GM23338 (cell line): ENCODE measurements at regions not wholly inside any gene's neighbourhood (a gene's known extent, or its start where the extent isn't known, plus 50 kb on each side); places are given as distances from the start of the nearest gene placed in this dataset.

Experiments
- ATAC-seq: fragments of 200-7000 bp; cut with Tn5 transposase; 3 replicates; pipeline ENCODE4 v1.9.1; 2020
- DNase-seq: peaks from one replicate; pipeline ENCODE4 v3.0.0-alpha.2; 2015; ENCODE audit warnings: low spot score
- H2AFZ ChIP-seq: fragments of 200-600 bp; sonication (generic); 2 replicates; pipeline ENCODE4 v1.8.0; 2016; ENCODE audit warnings: antibody characterized with exemption, mild to moderate bottlenecking, moderate library complexity
- H3F3A ChIP-seq: fragments of 200-600 bp; sonication (generic); replicated peaks from 2 replicates; pipeline ENCODE4 v1.8.0; 2017; ENCODE audit warnings: antibody characterized with exemption, mixed run types, low read depth
- H3K27ac ChIP-seq: fragments of 200-600 bp; sonication (generic); 2 replicates; pipeline ENCODE4 v1.6.1; 2016; ENCODE audit warnings: low read depth
- H3K27me3 ChIP-seq: fragments of 200-600 bp; sonication (generic); 2 replicates; pipeline ENCODE4 v1.8.0; 2016; ENCODE audit warnings: mild to moderate bottlenecking, mixed run types, moderate library complexity; ENCODE audit not compliant: insufficient read depth
- H3K36me3 ChIP-seq: fragments of 200-600 bp; sonication (generic); 2 replicates; pipeline ENCODE4 v1.8.0; 2016; ENCODE audit warnings: mild to moderate bottlenecking; ENCODE audit not compliant: insufficient read depth
- H3K4me1 ChIP-seq: fragments of 200-600 bp; sonication (generic); 2 replicates; pipeline ENCODE4 v1.8.0; 2016; ENCODE audit warnings: mild to moderate bottlenecking, moderate library complexity; ENCODE audit not compliant: insufficient read depth
- H3K4me2 ChIP-seq: fragments of 200-600 bp; sonication (generic); 2 replicates; pipeline ENCODE4 v1.7.1; 2017; ENCODE audit warnings: mixed run types
- H3K4me3 ChIP-seq: fragments of 200-600 bp; sonication (generic); 2 replicates; pipeline ENCODE4 v1.6.1; 2016; ENCODE audit warnings: mixed run types
- H3K79me2 ChIP-seq: fragments of 200-600 bp; sonication (generic); replicated peaks from 2 replicates; pipeline ENCODE4 v1.8.0; 2017; ENCODE audit warnings: mild to moderate bottlenecking; ENCODE audit not compliant: insufficient read depth
- H3K9me2 ChIP-seq: fragments of 200-600 bp; sonication (generic); 2 replicates; pipeline ENCODE4 v1.8.0; 2017; ENCODE audit not compliant: insufficient read depth
- H4K20me1 ChIP-seq: fragments of 200-600 bp; sonication (generic); replicated peaks from 2 replicates; pipeline ENCODE4 v1.8.0; 2017; ENCODE audit warnings: mild to moderate bottlenecking; ENCODE audit not compliant: insufficient read depth
- H3K27ac Mint-ChIP-seq: 2 replicates; pipeline ENCODE4 v1.8.0; 2020; ENCODE audit warnings: inconsistent platforms, mild to moderate bottlenecking, moderate library complexity, mixed read lengths
- H3K27me3 Mint-ChIP-seq: 3 replicates; pipeline ENCODE4 v1.8.0; 2022; ENCODE audit warnings: low read depth, mild to moderate bottlenecking, moderate library complexity, mixed read lengths, inconsistent platforms; ENCODE audit not compliant: insufficient read depth, poor library complexity
- H3K36me3 Mint-ChIP-seq: 3 replicates; pipeline ENCODE4 v1.8.0; 2021; ENCODE audit warnings: low read depth, mild to moderate bottlenecking, inconsistent platforms, moderate library complexity, mixed read lengths
- H3K4me1 Mint-ChIP-seq: 3 replicates; pipeline ENCODE4 v1.8.0; 2020; ENCODE audit warnings: mild to moderate bottlenecking, inconsistent platforms, mixed read lengths
- H3K4me3 Mint-ChIP-seq: 3 replicates; pipeline ENCODE4 v1.8.0; 2021; ENCODE audit warnings: moderate library complexity, mild to moderate bottlenecking, inconsistent platforms, mixed read lengths
- H3K9me3 Mint-ChIP-seq: 3 replicates; pipeline ENCODE4 v1.8.0; 2020; ENCODE audit warnings: moderate library complexity, mild to moderate bottlenecking, inconsistent platforms, mixed read lengths
- CREB1 ChIP-seq: fragments of 250-450 bp; sonication (Bioruptor Pico); IDR thresholded peaks from 2 replicates; pipeline ENCODE4 v1.5.0; 2020; ENCODE audit warnings: low read depth, mild to moderate bottlenecking, moderate library complexity
- EZH2 ChIP-seq: fragments of 200-600 bp; sonication (generic); IDR thresholded peaks from one replicate; pipeline ENCODE4 v1.8.0; 2017; ENCODE audit warnings: antibody characterized with exemption, mild to moderate bottlenecking, low read depth; ENCODE audit not compliant: unreplicated experiment
- EZH2phosphoT487 ChIP-seq: fragments of 200-600 bp; sonication (generic); IDR thresholded peaks from one replicate; pipeline ENCODE4 v1.8.1; 2018; ENCODE audit warnings: antibody characterized with exemption; ENCODE audit not compliant: unreplicated experiment
- JUNB ChIP-seq: IDR thresholded peaks from one replicate; pipeline ENCODE4 v1.6.1; 2016; ENCODE audit warnings: antibody characterized with exemption; ENCODE audit not compliant: unreplicated experiment
- NANOG ChIP-seq: IDR thresholded peaks from 2 replicates; pipeline ENCODE4 v1.6.1; 2016; ENCODE audit warnings: antibody characterized with exemption, borderline replicate concordance
- POLR2AphosphoS5 ChIP-seq: IDR thresholded peaks from 2 replicates; pipeline ENCODE4 v1.6.1; 2016; ENCODE audit warnings: antibody characterized with exemption, low read depth
- REST ChIP-seq: IDR thresholded peaks from one replicate; pipeline ENCODE4 v1.6.1; 2018; ENCODE audit warnings: antibody characterized with exemption; ENCODE audit not compliant: unreplicated experiment
- STAT1 ChIP-seq: IDR thresholded peaks from one replicate; pipeline ENCODE4 v1.6.1; 2016; ENCODE audit warnings: antibody characterized with exemption; ENCODE audit not compliant: unreplicated experiment
- ZNF114 ChIP-seq: fragments of 250-450 bp; sonication (Bioruptor Pico); IDR thresholded peaks from 2 replicates; pipeline ENCODE4 v1.5.0; 2020; ENCODE audit warnings: mild to moderate bottlenecking, moderate library complexity
- ZNF331 ChIP-seq: fragments of 250-450 bp; sonication (Bioruptor Pico); IDR thresholded peaks from 2 replicates; pipeline ENCODE4 v1.5.0; 2020; ENCODE audit warnings: low read depth, mild to moderate bottlenecking, moderate library complexity
- ZNF462 ChIP-seq: fragments of 250-450 bp; sonication (Bioruptor Pico); IDR thresholded peaks from 2 replicates; pipeline ENCODE4 v1.5.0; 2020; ENCODE audit warnings: mild to moderate bottlenecking, moderate library complexity

GRCh38 chr4:187251896-187252295 lies 528.2 kb upstream of the FAT1 start:
- DNase-seq (no peak), ATAC-seq (no peak)
- no peak overlapping the region for H3K4me3 ChIP-seq
- H3K36me3 ChIP-seq = no peaks in the 10 kb centered on the region
- H4K20me1 ChIP-seq = no peaks in the 10 kb centered on the region
- Mint-ChIP-seq H3K4me3 (no peak overlapping the region), H3K27ac (no peak overlapping the region), H3K9me3 (no peaks in the 10 kb centered on the region), H3K4me1 (peaks cover 10% of the 10 kb centered on the region), H3K36me3 (no peaks in the 10 kb centered on the region), H3K27me3 (no peaks in the 10 kb centered on the region)
- no peak for TF ChIP-seq STAT1
- H3K27me3 ChIP-seq = no peaks in the 10 kb centered on the region
- H2AFZ ChIP-seq = no peak overlapping the region
- no peaks in the 10 kb centered on the region for H3F3A ChIP-seq
- peaks cover 9% of the 10 kb centered on the region; the same call in 1 of the 2 replicates for H3K4me1 ChIP-seq
- H3K4me2 ChIP-seq = no peak overlapping the region
- H3K9me2 ChIP-seq = 0 out of 2 replicates have a peak, but pooled peaks cover 4% of the 10 kb centered on the region
- no peak overlapping the region for H3K27ac ChIP-seq
- H3K79me2 ChIP-seq = no peaks in the 10 kb centered on the region

- Mint-ChIP-seq H3K27me3 (no peaks in the 10 kb centered on the region), H3K4me1 (peaks cover 26% of the 10 kb centered on the region), H3K27ac (no peak overlapping the region), H3K9me3 (no peaks in the 10 kb centered on the region), H3K36me3 (no peaks in the 10 kb centered on the region), H3K4me3 (no peak overlapping the region)
- Histone ChIP-seq H3K9me2 (0 out of 2 replicates have a peak, but pooled peaks cover 4% of the 10 kb centered on the region), H2AFZ (no peak overlapping the region), H3K27ac (no peak overlapping the region), H3K4me2 (no peak overlapping the region), H3K36me3 (no peaks in the 10 kb centered on the region), H3K79me2 (no peaks in the 10 kb centered on the region), H3K27me3 (no peaks in the 10 kb centered on the region), H3K4me3 (no peak overlapping the region), H3F3A (no peaks in the 10 kb centered on the region), H4K20me1 (no peaks in the 10 kb centered on the region), H3K4me1 (peaks cover 17% of the 10 kb centered on the region; the same call in 1 of the 2 replicates)
- DNase-seq (no peak), ATAC-seq (no peak)
- no peak for TF ChIP-seq REST
- TF ChIP-seq EZH2phosphoT487 = no peak
- TF ChIP-seq STAT1 = no peak
- TF ChIP-seq NANOG = no peak
- TF ChIP-seq EZH2 = no peak
- TF ChIP-seq ZNF331 (CRISPR knock-in tag) = no peak
- TF ChIP-seq ZNF114 (CRISPR knock-in tag) = no peak
- no peak for TF ChIP-seq POLR2AphosphoS5
- TF ChIP-seq CREB1 (CRISPR knock-in tag) = no peak
- no peak for TF ChIP-seq ZNF462 (CRISPR knock-in tag)
- no peak for TF ChIP-seq JUNB
These were observed 533.2 kb upstream of the FAT1 start for GRCh38 chr4:187256897-187257296.
